ENCODE measurements at regions not wholly inside any gene's neighbourhood (a gene's known extent, or its start where the extent isn't known, plus 50 kb on each side); places are given as distances from the start of the nearest gene placed in this dataset.
"Not testable (repeated sequence)": the region's sequence is repeated elsewhere in the genome, so short reads cannot be mapped to it uniquely, and the experiment has no call there.

DNA sequence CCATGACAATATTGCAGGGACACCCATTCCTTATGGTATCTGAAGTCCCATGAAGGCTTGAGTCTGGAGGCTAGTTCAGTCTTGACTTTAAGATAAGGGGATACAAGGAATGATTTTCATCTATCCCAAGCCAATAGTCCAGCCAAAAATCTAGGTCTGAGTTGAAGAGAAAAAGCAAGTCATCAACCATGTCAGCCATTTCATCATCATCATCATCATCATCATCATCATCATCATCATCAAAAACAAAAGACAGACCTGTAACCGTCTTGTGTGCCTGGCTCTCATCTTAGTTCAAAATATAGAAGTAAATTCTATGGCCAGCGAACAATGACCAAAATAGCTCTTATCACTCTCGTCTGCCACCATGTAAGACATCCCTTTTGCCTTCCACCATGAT lies 59.5 kb upstream of the FAM90A26 start:
- 0% methylated on average over 3 of the region's 3 CpGs for WGBS (ENCODE audit: insufficient coverage, low coverage, missing lambda C conversion rate)
- H3K9me1 ChIP-seq (ENCODE audit: control insufficient read depth, insufficient read depth, low read length); in situ Hi-C loops (cut with MboI); FAIRE-seq; H3K4me3 ChIP-seq; BruUV-seq (replicated peaks); ATAC-seq; POLR2A ChIA-PET; H3K27me3 ChIP-seq (ENCODE audit: control insufficient read depth in 2 of 2, insufficient read depth in 2 of 2, low read length in 2 of 2); H4K20me1 ChIP-seq (replicated peaks; ENCODE audit: control insufficient read depth, insufficient read depth, low read length); H3K4me1 ChIP-seq (replicated peaks in 1 of 2; ENCODE audit: control insufficient read depth in 2 of 2, insufficient read depth in 2 of 2, low read length in 2 of 2); H3K4me2 ChIP-seq (ENCODE audit: insufficient read depth, low read length); H3K79me2 ChIP-seq (ENCODE audit: control insufficient read depth, insufficient read depth, low read length); H2AFZ ChIP-seq (ENCODE audit: low read depth, low read length); H3K9me3 ChIP-seq (replicated peaks; ENCODE audit: control insufficient read depth, insufficient read depth, low read depth, low read length); H3K36me3 ChIP-seq (ENCODE audit: control insufficient read depth, insufficient read depth, low read length); DNase-seq (ENCODE audit: extremely low read depth in 1 of 4, low spot score in 3 of 4); CTCF ChIA-PET (ENCODE audit: low intra/inter-chr PET ratio); H3K27ac ChIP-seq (ENCODE audit: extremely low read depth, low read depth, low read length); intact Hi-C loops (cut with micrococcal nuclease); H3K9ac ChIP-seq (ENCODE audit: insufficient read depth in 1 of 2, low read depth in 2 of 2, low read length in 2 of 2): not testable (repeated sequence)

DNA sequence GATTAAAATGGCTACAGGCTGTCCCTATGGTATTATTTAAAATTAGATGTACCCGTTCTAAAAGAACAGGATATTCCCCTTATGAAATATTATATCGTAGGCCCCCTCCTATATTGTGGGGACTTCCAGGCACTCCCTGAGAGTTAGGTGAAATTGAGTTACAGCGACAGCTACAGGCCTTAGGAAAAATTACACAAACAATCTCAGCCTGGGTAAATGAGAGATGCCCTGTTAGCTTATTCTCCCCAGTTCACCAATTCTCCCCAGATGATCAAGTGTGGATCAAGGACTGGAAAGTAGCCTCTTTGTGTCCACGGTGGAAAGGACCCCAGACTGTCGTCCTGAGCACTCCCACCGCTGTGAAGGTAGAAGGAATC lies 67.1 kb upstream of the FAM90A26 start:
- DNase-seq (ENCODE audit: extremely low read depth in 1 of 4, low spot score in 3 of 4); H3K4me1 ChIP-seq (replicated peaks in 1 of 2; ENCODE audit: control insufficient read depth in 2 of 2, insufficient read depth in 2 of 2, low read length in 2 of 2); H3K9me1 ChIP-seq (ENCODE audit: control insufficient read depth, insufficient read depth, low read length); H3K27ac ChIP-seq (ENCODE audit: extremely low read depth, low read depth, low read length); ATAC-seq; intact Hi-C loops (cut with micrococcal nuclease); H4K20me1 ChIP-seq (replicated peaks; ENCODE audit: control insufficient read depth, insufficient read depth, low read length); H3K4me2 ChIP-seq (ENCODE audit: insufficient read depth, low read length); in situ Hi-C loops (cut with MboI); H3K4me3 ChIP-seq; POLR2A ChIA-PET; H3K9me3 ChIP-seq (replicated peaks; ENCODE audit: control insufficient read depth, insufficient read depth, low read depth, low read length); H2AFZ ChIP-seq (ENCODE audit: low read depth, low read length); H3K79me2 ChIP-seq (ENCODE audit: control insufficient read depth, insufficient read depth, low read length); BruUV-seq (replicated peaks); FAIRE-seq; H3K9ac ChIP-seq (ENCODE audit: insufficient read depth in 1 of 2, low read depth in 2 of 2, low read length in 2 of 2); H3K27me3 ChIP-seq (ENCODE audit: control insufficient read depth in 2 of 2, insufficient read depth in 2 of 2, low read length in 2 of 2); H3K36me3 ChIP-seq (ENCODE audit: control insufficient read depth, insufficient read depth, low read length); CTCF ChIA-PET (ENCODE audit: low intra/inter-chr PET ratio): not testable (repeated sequence)
- 0 out of 4 replicates have a peak, but pooled peaks of 1 of the 2 experiments have one; percentile 10 for TF ChIP-seq RAD21 (CRISPR knock-in tag; conservative IDR thresholded peaks at IDR 0.05 in 1 of 2, IDR thresholded peaks at IDR 0.05 in 1 of 2)
- TF ChIP-seq, protein P1, sequence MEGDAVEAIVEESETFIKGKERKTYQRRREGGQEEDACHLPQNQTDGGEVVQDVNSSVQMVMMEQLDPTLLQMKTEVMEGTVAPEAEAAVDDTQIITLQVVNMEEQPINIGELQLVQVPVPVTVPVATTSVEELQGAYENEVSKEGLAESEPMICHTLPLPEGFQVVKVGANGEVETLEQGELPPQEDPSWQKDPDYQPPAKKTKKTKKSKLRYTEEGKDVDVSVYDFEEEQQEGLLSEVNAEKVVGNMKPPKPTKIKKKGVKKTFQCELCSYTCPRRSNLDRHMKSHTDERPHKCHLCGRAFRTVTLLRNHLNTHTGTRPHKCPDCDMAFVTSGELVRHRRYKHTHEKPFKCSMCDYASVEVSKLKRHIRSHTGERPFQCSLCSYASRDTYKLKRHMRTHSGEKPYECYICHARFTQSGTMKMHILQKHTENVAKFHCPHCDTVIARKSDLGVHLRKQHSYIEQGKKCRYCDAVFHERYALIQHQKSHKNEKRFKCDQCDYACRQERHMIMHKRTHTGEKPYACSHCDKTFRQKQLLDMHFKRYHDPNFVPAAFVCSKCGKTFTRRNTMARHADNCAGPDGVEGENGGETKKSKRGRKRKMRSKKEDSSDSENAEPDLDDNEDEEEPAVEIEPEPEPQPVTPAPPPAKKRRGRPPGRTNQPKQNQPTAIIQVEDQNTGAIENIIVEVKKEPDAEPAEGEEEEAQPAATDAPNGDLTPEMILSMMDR (IDR thresholded peaks at IDR 0.05 in 2 of 3, conservative IDR thresholded peaks at IDR 0.05 in 1 of 3; ENCODE audit: insufficient read depth in 2 of 3, low read depth in 1 of 3, low read length in 3 of 3), result peak; percentile 4 to 25 (median 24); a peak in 3 of 6 replicates
- WGBS (ENCODE audit: insufficient coverage, low coverage, missing lambda C conversion rate), result 0% methylated on average over 5 of the region's 6 CpGs

DNA sequence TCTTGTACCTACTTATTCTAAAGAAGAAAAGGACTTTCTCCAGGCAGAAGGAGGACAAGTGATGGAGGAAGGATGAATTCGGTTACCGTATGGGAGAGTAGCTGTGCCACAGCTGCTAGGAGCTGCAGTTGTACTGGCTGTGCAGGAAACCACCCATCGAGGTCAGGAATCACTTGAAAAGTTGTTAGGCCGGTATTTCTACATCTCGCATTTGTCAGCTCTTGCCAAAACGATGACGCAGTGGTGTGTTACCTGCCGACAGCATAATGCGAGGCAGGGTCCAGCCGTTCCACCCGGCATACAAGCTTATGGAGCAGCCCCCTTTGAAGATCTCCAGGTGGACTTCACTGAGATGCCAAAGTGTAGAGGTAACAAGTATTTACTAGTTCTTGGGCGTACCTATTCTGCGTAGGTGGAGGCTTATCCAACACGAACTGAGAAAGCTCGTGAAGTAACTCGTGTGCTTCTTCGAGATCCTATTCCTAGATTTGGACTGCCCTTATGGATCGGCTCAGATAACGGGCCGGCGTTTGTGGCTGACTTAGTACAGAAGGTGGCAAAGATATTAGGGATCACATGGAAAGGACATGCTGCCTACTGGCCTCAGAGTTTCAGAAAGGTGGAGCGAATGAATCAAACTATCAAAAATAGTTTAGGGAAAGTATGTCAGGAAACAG lies 67.6 kb upstream of the FAM90A26 start:
- H4K20me1 ChIP-seq (replicated peaks; ENCODE audit: control insufficient read depth, insufficient read depth, low read length); H3K4me2 ChIP-seq (ENCODE audit: insufficient read depth, low read length); H3K36me3 ChIP-seq (ENCODE audit: control insufficient read depth, insufficient read depth, low read length); DNase-seq (ENCODE audit: extremely low read depth in 1 of 4, low spot score in 3 of 4); BruUV-seq (replicated peaks); H2AFZ ChIP-seq (ENCODE audit: low read depth, low read length); H3K27me3 ChIP-seq (ENCODE audit: control insufficient read depth in 2 of 2, insufficient read depth in 2 of 2, low read length in 2 of 2); H3K4me3 ChIP-seq; ATAC-seq; H3K27ac ChIP-seq (ENCODE audit: extremely low read depth, low read depth, low read length); in situ Hi-C loops (cut with MboI); H3K9me3 ChIP-seq (replicated peaks; ENCODE audit: control insufficient read depth, insufficient read depth, low read depth, low read length); FAIRE-seq; H3K9ac ChIP-seq (ENCODE audit: insufficient read depth in 1 of 2, low read depth in 2 of 2, low read length in 2 of 2); H3K79me2 ChIP-seq (ENCODE audit: control insufficient read depth, insufficient read depth, low read length); H3K9me1 ChIP-seq (ENCODE audit: control insufficient read depth, insufficient read depth, low read length); CTCF ChIA-PET (ENCODE audit: low intra/inter-chr PET ratio); H3K4me1 ChIP-seq (replicated peaks in 1 of 2; ENCODE audit: control insufficient read depth in 2 of 2, insufficient read depth in 2 of 2, low read length in 2 of 2); intact Hi-C loops (cut with micrococcal nuclease): not testable (repeated sequence)
- POLR2A ChIA-PET, result interaction anchor here (0.6 kb wide), 1 partner anchor 13 kb away, joined by 3 read pairs; no protein-coding TSS in a partner anchor
- WGBS (ENCODE audit: insufficient coverage, low coverage, missing lambda C conversion rate), result 3% methylated on average over 21 of the region's 22 CpGs

All from K562 (cell line).